ENCODE measurements at regions not wholly inside any gene's neighbourhood (a gene's known extent, or its start where the extent isn't known, plus 50 kb on each side); places are given as distances from the start of the nearest gene placed in this dataset.

DNA sequence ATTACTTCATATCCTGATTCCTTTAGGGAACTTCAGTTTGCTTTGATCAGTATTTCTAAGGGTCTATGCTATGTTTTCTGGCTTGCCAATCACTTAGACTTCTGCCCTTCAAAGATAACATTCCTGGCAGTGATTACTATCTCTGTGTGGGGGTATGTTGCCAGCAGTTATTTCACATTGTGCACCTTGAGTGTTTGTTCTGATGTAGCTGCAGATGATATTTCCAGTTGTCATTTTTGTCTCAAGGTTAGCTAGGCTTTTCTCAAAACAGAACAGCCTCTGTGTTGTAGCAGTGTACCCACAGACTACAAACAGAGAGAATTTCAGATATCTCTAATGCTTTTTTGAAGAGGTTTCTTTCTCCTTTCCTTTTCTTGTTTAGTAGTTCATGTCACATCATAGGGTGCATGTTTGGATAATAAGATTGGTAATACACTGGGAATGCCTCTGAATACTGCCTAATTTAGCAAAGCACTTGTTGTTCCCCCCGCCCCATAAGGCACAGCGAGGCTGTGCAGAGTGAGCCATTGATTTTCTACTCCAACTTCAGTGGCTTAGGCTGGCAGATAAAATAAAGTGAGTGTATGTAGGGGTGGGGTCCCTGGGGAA lies 134.7 kb upstream of the AGR3 start (continued):
- TF ChIP-seq ZNF18 (CRISPR knock-in tag; IDR thresholded peaks at IDR 0.05; ENCODE audit: insufficient replicate concordance) (no peak), ZNF460 (CRISPR knock-in tag; IDR thresholded peaks at IDR 0.05; ENCODE audit: borderline replicate concordance) (no peak), ZMAT3 (CRISPR knock-in tag; conservative IDR thresholded peaks at IDR 0.05) (no peak), ZNF775 (CRISPR knock-in tag; IDR thresholded peaks at IDR 0.05; ENCODE audit: borderline replicate concordance) (no peak), RCOR2 (CRISPR knock-in tag; IDR thresholded peaks at IDR 0.05) (peak; percentile 91), ZNF577 (CRISPR knock-in tag; IDR thresholded peaks at IDR 0.05; ENCODE audit: borderline replicate concordance, low read depth) (no peak), WIZ (CRISPR knock-in tag; IDR thresholded peaks at IDR 0.05) (no peak), NFIC (IDR thresholded peaks at IDR 0.05; ENCODE audit: low read length) (peak; percentile 75; the same call in 1 of the 2 replicates), FOXA3 (CRISPR knock-in tag; IDR thresholded peaks at IDR 0.05) (peak; percentile 62), ZNF839 (CRISPR knock-in tag; IDR thresholded peaks at IDR 0.05; ENCODE audit: borderline replicate concordance) (no peak), IKZF4 (CRISPR knock-in tag; IDR thresholded peaks at IDR 0.05; ENCODE audit: borderline replicate concordance, low read depth, not compliant biosample characterization) (no peak), PAF1 (CRISPR knock-in tag; IDR thresholded peaks at IDR 0.05) (no peak), ARID3A (IDR thresholded peaks at IDR 0.05; ENCODE audit: low read depth, low read length) (peak; percentile 45; the same call in 1 of the 2 replicates), FOXJ3 (CRISPR knock-in tag; IDR thresholded peaks at IDR 0.05; ENCODE audit: borderline replicate concordance) (peak; percentile 80)
- TF ChIP-seq, protein P1, sequence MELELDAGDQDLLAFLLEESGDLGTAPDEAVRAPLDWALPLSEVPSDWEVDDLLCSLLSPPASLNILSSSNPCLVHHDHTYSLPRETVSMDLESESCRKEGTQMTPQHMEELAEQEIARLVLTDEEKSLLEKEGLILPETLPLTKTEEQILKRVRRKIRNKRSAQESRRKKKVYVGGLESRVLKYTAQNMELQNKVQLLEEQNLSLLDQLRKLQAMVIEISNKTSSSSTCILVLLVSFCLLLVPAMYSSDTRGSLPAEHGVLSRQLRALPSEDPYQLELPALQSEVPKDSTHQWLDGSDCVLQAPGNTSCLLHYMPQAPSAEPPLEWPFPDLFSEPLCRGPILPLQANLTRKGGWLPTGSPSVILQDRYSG (CRISPR knock-in tag; IDR thresholded peaks at IDR 0.05) = no peak
- TF ChIP-seq, protein P2, sequence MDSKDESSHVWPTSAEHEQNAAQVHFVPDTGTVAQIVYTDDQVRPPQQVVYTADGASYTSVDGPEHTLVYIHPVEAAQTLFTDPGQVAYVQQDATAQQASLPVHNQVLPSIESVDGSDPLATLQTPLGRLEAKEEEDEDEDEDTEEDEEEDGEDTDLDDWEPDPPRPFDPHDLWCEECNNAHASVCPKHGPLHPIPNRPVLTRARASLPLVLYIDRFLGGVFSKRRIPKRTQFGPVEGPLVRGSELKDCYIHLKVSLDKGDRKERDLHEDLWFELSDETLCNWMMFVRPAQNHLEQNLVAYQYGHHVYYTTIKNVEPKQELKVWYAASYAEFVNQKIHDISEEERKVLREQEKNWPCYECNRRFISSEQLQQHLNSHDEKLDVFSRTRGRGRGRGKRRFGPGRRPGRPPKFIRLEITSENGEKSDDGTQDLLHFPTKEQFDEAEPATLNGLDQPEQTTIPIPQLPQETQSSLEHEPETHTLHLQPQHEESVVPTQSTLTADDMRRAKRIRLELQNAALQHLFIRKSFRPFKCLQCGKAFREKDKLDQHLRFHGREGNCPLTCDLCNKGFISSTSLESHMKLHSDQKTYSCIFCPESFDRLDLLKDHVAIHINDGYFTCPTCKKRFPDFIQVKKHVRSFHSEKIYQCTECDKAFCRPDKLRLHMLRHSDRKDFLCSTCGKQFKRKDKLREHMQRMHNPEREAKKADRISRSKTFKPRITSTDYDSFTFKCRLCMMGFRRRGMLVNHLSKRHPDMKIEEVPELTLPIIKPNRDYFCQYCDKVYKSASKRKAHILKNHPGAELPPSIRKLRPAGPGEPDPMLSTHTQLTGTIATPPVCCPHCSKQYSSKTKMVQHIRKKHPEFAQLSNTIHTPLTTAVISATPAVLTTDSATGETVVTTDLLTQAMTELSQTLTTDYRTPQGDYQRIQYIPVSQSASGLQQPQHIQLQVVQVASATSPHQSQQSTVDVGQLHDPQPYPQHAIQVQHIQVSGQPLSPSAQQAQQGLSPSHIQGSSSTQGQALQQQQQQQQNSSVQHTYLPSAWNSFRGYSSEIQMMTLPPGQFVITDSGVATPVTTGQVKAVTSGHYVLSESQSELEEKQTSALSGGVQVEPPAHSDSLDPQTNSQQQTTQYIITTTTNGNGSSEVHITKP (CRISPR knock-in tag; IDR thresholded peaks at IDR 0.05; ENCODE audit: low read depth) = no peak
- TF ChIP-seq, protein P3, sequence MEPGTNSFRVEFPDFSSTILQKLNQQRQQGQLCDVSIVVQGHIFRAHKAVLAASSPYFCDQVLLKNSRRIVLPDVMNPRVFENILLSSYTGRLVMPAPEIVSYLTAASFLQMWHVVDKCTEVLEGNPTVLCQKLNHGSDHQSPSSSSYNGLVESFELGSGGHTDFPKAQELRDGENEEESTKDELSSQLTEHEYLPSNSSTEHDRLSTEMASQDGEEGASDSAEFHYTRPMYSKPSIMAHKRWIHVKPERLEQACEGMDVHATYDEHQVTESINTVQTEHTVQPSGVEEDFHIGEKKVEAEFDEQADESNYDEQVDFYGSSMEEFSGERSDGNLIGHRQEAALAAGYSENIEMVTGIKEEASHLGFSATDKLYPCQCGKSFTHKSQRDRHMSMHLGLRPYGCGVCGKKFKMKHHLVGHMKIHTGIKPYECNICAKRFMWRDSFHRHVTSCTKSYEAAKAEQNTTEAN (CRISPR knock-in tag; conservative IDR thresholded peaks at IDR 0.05) = no peak
- TF ChIP-seq, protein P4, sequence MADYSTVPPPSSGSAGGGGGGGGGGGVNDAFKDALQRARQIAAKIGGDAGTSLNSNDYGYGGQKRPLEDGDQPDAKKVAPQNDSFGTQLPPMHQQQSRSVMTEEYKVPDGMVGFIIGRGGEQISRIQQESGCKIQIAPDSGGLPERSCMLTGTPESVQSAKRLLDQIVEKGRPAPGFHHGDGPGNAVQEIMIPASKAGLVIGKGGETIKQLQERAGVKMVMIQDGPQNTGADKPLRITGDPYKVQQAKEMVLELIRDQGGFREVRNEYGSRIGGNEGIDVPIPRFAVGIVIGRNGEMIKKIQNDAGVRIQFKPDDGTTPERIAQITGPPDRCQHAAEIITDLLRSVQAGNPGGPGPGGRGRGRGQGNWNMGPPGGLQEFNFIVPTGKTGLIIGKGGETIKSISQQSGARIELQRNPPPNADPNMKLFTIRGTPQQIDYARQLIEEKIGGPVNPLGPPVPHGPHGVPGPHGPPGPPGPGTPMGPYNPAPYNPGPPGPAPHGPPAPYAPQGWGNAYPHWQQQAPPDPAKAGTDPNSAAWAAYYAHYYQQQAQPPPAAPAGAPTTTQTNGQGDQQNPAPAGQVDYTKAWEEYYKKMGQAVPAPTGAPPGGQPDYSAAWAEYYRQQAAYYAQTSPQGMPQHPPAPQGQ (CRISPR knock-in tag; IDR thresholded peaks at IDR 0.05; ENCODE audit: borderline replicate concordance) = no peak

Data from HepG2 (cell line).